Erythroblast (primary cell): ENCODE measurements at regions not wholly inside any gene's neighbourhood (a gene's known extent, or its start where the extent isn't known, plus 50 kb on each side); places are given as distances from the start of the nearest gene placed in this dataset.

Experiments
- GATA1 ChIP-seq: IDR thresholded peaks from 2 replicates; pipeline ENCODE4 v1.6.1; 2011; ENCODE audit warnings: low read depth, mild to moderate bottlenecking, control low read depth, low read length, moderate library complexity
- POLR2A ChIP-seq: IDR thresholded peaks from 2 replicates; pipeline ENCODE4 v1.6.1; 2011; ENCODE audit warnings: mild to moderate bottlenecking, low read length

GRCh38 chr17:6212766-6213165, 142.6 kb downstream of the WSCD1 start:
- no peak for TF ChIP-seq POLR2A
- no peak for TF ChIP-seq GATA1
